IMR-90 (cell line): ENCODE measurements at regions not wholly inside any gene's neighbourhood (a gene's known extent, or its start where the extent isn't known, plus 50 kb on each side); places are given as distances from the start of the nearest gene placed in this dataset.

Source experiments
- CEBPB ChIP-seq: IDR thresholded peaks from 2 replicates; pipeline ENCODE4 v1.6.1; 2012; ENCODE audit warnings: low read depth, low read length, improper control_type of control experiment
- CTCF ChIP-seq: conservative IDR thresholded peaks from 2 replicates; pipeline ENCODE4 v1.5.1; 2012; ENCODE audit warnings: mild to moderate bottlenecking, low read depth, low read length, improper control_type of control experiment
- ELK1 ChIP-seq: fragments of 150-350 bp; IDR thresholded peaks from 2 replicates; pipeline ENCODE4 v1.6.1; 2016; ENCODE audit warnings: low read depth, mild to moderate bottlenecking, low read length, moderate library complexity, borderline replicate concordance
- FOS ChIP-seq: fragments of 150-350 bp; IDR thresholded peaks from 2 replicates; pipeline ENCODE4 v1.6.1; 2016; ENCODE audit warnings: low read depth, low read length
- MAFK ChIP-seq: IDR thresholded peaks from 2 replicates; pipeline ENCODE4 v1.6.1; 2012; ENCODE audit warnings: low read depth, low read length, improper control_type of control experiment
- MAZ ChIP-seq: IDR thresholded peaks from 2 replicates; pipeline ENCODE4 v1.6.1; 2012; ENCODE audit warnings: low read depth, mild to moderate bottlenecking, low read length, improper control_type of control experiment, moderate library complexity, borderline replicate concordance
- MXI1 ChIP-seq: IDR thresholded peaks from 2 replicates; pipeline ENCODE4 v1.6.1; 2012; ENCODE audit warnings: low read depth, mild to moderate bottlenecking, low read length, moderate library complexity, borderline replicate concordance
- POLR2A ChIP-seq: IDR thresholded peaks from 2 replicates; pipeline ENCODE4 v1.6.1; 2012; ENCODE audit warnings: mild to moderate bottlenecking, low read depth, low read length
- RAD21 ChIP-seq: IDR thresholded peaks from 2 replicates; pipeline ENCODE4 v1.6.1; 2012; ENCODE audit warnings: low read length, improper control_type of control experiment
- RFX5 ChIP-seq: IDR thresholded peaks from 2 replicates; pipeline ENCODE4 v1.8.0; 2012; ENCODE audit warnings: low read depth, mild to moderate bottlenecking, low read length, moderate library complexity
- USF2 ChIP-seq: fragments of 150-350 bp; IDR thresholded peaks from 2 replicates; pipeline ENCODE4 v1.6.1; 2017; ENCODE audit warnings: mild to moderate bottlenecking, antibody characterized with exemption, low read length, low read depth

DNA sequence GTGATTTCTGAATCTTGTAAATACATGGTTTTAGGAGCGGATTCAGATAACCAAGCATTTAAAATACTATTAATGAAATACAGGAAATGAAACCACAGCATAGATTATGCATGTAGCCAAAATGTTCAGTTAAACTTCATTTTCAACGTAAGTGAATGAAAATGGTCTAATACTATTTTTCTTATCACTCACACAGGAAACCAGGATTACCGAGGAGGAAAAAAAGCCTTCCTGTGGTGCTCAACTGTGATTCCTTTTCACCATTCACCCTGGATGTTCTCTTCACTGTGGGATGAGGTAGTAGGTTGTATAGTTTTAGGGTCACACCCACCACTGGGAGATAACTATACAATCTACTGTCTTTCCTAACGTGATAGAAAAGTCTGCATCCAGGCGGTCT is 83.4 kb upstream of the ZNF169 start:
- TF ChIP-seq CEBPB = no peak
- no peak for TF ChIP-seq CTCF
- TF ChIP-seq RFX5 = no peak
- TF ChIP-seq FOS = no peak
- no peak for TF ChIP-seq POLR2A
- no peak for TF ChIP-seq USF2
- no peak for TF ChIP-seq MAFK
- no peak for TF ChIP-seq MXI1
- no peak for TF ChIP-seq MAZ
- no peak for TF ChIP-seq ELK1
- TF ChIP-seq RAD21 = no peak
